Neural crest cell (in vitro differentiated cells): ENCODE measurements at regions not wholly inside any gene's neighbourhood (a gene's known extent, or its start where the extent isn't known, plus 50 kb on each side); places are given as distances from the start of the nearest gene placed in this dataset.
A peak's percentile ranks its signal among the peaks of the same experiment; 100 is the strongest.

Source experiments
- DNase-seq: peaks from one replicate; pipeline ENCODE4 v3.0.0; 2021; ENCODE audit warnings: low read depth, mixed read lengths, low spot score
- H3K27ac Mint-ChIP-seq: one replicate; pipeline ENCODE4 v1.8.0; 2021; ENCODE audit warnings: mild to moderate bottlenecking, mixed read lengths; ENCODE audit not compliant: unreplicated experiment
- H3K27me3 Mint-ChIP-seq: 2 replicates; pipeline ENCODE4 v1.8.0; 2021; ENCODE audit warnings: low read depth, mild to moderate bottlenecking, mixed read lengths
- H3K36me3 Mint-ChIP-seq: 2 replicates; pipeline ENCODE4 v1.8.0; 2021; ENCODE audit warnings: low read depth, mild to moderate bottlenecking, mixed read lengths
- H3K4me1 Mint-ChIP-seq: 2 replicates; pipeline ENCODE4 v1.8.0; 2021; ENCODE audit warnings: mixed read lengths
- H3K4me3 Mint-ChIP-seq: one replicate; pipeline ENCODE4 v1.8.0; 2021; ENCODE audit warnings: mild to moderate bottlenecking, mixed read lengths
- H3K9me3 Mint-ChIP-seq: 2 replicates; pipeline ENCODE4 v1.8.0; 2021; ENCODE audit warnings: mixed read lengths
- CTCF ChIP-seq: fragments of 200-600 bp; sonication (generic); conservative IDR thresholded peaks from 2 replicates; pipeline ENCODE4 v1.5.0; 2021; ENCODE audit warnings: antibody characterized with exemption, mild to moderate bottlenecking

- H3K9me3 Mint-ChIP-seq = peaks cover 10% of the 10 kb centered on the region
- H3K36me3 Mint-ChIP-seq = no peaks in the 10 kb centered on the region
- H3K27me3 Mint-ChIP-seq = no peaks in the 10 kb centered on the region
- peak; percentile 46 for TF ChIP-seq CTCF
- no peaks in the 10 kb centered on the region for H3K4me1 Mint-ChIP-seq
- H3K4me3 Mint-ChIP-seq = no peak overlapping the region
- H3K27ac Mint-ChIP-seq = no peak overlapping the region
- DNase-seq = no peak
These were observed 2440.0 kb downstream of the PCDH7 start for GRCh38 chr4:33160126-33160525.

- H3K27me3 Mint-ChIP-seq = no peaks in the 10 kb centered on the region
- DNase-seq = no peak
- no peaks in the 10 kb centered on the region for H3K4me1 Mint-ChIP-seq
- H3K36me3 Mint-ChIP-seq = no peaks in the 10 kb centered on the region
- no peak overlapping the region for H3K4me3 Mint-ChIP-seq
- H3K27ac Mint-ChIP-seq = no peak overlapping the region
- TF ChIP-seq CTCF = no peak
- H3K9me3 Mint-ChIP-seq = peaks cover 7% of the 10 kb centered on the region
These were observed 2441.0 kb downstream of the PCDH7 start for GRCh38 chr4:33161202-33161601.

- TF ChIP-seq CTCF = no peak
- Mint-ChIP-seq H3K4me3 (no peak overlapping the region), H3K9me3 (peaks cover 2% of the 10 kb centered on the region), H3K27ac (no peak overlapping the region), H3K4me1 (no peaks in the 10 kb centered on the region), H3K27me3 (no peaks in the 10 kb centered on the region), H3K36me3 (no peaks in the 10 kb centered on the region)
- DNase-seq = no peak
These were observed 2442.0 kb downstream of the PCDH7 start for GRCh38 chr4:33162122-33162521.

GRCh38 chr4:33171873-33172525 lies 2451.8 kb downstream of the PCDH7 start:
- Mint-ChIP-seq H3K9me3 (no peaks in the 10 kb centered on the region), H3K27ac (no peak overlapping the region), H3K36me3 (no peaks in the 10 kb centered on the region), H3K27me3 (no peaks in the 10 kb centered on the region), H3K4me1 (no peaks in the 10 kb centered on the region), H3K4me3 (no peak overlapping the region)
- DNase-seq = no peak
- no peak for TF ChIP-seq CTCF

- Mint-ChIP-seq H3K36me3 (no peaks in the 10 kb centered on the region), H3K4me3 (no peak overlapping the region), H3K27me3 (no peaks in the 10 kb centered on the region), H3K27ac (no peak overlapping the region), H3K4me1 (no peaks in the 10 kb centered on the region), H3K9me3 (no peaks in the 10 kb centered on the region)
- no peak for TF ChIP-seq CTCF
- DNase-seq = no peak
These were observed 2456.4 kb downstream of the PCDH7 start for GRCh38 chr4:33176566-33176965.
